Germinal center (tissue), 1 donor: ENCODE measurements at regions not wholly inside any gene's neighbourhood (a gene's known extent, or its start where the extent isn't known, plus 50 kb on each side); places are given as distances from the start of the nearest gene placed in this dataset.
A peak's percentile ranks its signal among the peaks of the same experiment; 100 is the strongest.
"Not testable (repeated sequence)": the region's sequence is repeated elsewhere in the genome, so short reads cannot be mapped to it uniquely, and the experiment has no call there.

Source experiments
- DNase-seq: peaks from one replicate; pipeline ENCODE4 v3.0.0; 2012; ENCODE audit warnings: mixed read lengths, low spot score

DNA sequence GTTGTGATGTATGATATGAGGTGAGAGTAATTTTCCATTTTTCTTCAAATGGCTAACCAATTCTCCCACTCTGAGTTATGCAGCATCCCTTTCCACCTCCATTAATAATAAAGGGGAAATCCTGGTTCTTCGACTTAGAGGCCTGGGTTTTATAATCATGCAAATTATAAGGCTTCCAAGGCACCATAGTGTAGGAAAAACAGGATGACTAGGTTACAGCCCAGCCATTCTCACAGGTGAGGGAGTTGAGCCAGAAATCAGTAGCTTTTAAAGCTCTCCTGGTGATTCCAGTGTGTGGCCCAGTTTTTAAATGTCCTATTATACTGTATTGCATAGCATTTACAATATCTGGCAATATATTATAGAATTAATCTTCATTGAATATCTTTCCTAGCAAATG lies 203.1 kb downstream of the ARHGEF9 start:
- DNase-seq = no peak

DNA sequence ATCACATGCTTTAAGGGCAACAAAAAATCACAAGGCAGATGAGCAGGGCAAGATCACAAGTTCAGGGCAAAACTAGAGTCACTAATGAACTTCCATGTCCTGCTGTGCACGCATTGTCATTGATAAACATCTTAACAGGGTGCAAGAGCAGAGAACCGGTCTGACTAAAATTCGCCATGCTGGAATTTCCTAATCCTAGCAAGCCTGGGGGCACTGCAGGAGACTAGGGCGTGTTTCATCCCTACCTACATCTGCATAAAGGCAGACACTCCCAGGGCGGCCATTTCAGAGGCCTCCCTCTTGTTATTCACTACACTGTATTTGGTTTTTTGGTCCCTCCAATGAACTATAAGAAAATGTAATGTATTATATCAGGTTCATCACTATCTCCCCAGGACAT lies 203.6 kb downstream of the ARHGEF9 start:
- DNase-seq = no peak

DNA sequence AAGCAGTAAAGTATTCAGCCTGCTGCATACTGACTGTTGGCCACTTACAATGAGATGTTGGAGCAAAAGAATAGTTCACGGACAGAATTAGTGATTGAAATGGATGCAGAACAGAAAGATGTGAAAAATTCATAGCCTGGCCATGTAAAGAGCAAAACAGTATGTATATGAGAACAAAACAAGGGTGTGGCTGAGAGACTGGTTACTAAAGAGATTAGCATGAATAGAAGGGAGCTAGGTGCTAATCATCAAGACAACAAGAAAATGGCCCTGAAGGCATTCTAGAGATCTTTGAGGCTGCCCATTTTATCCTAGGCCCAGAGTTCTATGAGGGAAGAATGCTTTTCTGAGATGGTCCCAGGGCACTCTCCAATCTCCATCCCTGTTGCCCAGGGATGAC lies 208.5 kb downstream of the ARHGEF9 start:
- DNase-seq = no peak

DNA sequence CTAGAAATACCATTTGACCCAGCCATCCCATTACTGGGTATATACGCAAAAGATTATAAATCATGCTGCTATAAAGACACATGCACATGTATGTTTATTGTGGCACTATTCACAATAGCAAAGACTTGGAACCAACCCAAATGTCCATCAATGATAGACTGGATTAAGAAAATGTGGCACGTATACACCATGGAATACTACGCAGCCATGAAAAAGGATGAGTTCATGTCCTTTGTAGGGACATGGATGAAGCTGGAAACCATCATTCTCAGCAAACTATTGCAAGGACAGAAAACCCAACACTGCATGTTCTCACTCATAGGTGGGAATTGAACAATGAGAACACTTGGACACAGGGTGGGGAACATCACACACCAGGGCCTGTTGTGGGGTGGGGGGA lies 209.3 kb downstream of the ARHGEF9 start:
- not testable (repeated sequence) for DNase-seq

DNA sequence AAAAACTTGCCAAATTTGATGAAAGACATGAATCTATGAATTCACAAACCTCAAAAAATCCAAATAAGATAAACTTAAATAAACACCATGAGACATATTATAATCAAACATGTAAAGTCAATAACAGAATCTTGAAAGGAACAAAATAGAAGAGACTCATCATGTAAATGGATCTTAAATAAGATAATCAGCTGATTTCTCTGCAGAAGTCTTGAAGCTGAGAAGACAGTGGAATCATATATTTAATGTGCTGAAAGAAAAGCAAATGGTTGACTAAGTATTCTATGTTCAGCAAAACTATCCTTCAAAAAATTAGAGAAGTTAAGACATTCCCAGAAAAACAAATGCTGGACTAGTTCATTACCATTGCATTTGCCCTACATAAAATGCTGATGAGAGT lies 215.7 kb upstream of the SPIN4 start:
- no peak for DNase-seq

- DNase-seq = no peak
These were observed 210.3 kb upstream of the SPIN4 start for GRCh38 chrX:63561425-63561824.

- peak; percentile 28 for DNase-seq
These were observed 209.6 kb upstream of the SPIN4 start for GRCh38 chrX:63560601-63561218.

DNA sequence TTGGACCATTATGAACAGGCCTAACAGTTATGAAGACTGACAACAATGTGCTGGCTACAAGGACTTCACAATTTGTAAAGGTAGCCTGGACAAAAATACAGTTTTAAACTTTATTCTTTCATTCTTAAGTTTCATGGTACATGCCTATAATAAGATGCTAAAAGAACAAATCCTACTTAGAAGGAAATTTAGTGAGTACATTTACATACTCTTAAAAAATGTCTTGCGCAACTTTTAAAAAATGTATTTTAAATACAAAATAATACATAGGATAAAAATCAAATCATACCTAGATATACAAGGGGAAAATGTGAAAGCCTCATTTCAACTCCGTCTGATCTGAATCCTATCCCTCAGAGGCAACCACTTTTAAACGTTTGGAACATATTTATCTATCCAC lies 200.7 kb upstream of the SPIN4 start:
- DNase-seq = no peak

GRCh38 chrX:63530654-63531053 lies 179.5 kb upstream of the SPIN4 start:
- no peak for DNase-seq

DNA sequence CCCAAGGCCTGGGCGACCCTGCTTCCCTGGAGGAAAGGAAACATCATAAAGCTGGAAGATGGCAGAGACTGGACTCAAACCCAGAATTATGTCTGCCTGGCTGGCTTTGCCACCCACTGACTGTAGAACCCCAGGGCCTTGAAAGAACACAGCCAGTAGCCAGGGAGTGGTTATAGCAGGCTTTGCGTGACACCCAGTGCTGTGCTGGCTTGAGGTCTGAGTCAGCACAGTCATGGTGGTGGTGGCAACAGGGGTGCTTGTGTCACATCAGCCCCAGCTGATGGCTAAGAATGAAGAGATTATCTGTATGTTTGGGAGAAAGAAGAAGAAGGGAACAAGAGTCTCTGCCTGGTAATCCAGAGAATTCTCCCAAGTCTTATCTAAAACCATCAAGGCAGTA lies 178.8 kb upstream of the SPIN4 start:
- DNase-seq = no peak

DNA sequence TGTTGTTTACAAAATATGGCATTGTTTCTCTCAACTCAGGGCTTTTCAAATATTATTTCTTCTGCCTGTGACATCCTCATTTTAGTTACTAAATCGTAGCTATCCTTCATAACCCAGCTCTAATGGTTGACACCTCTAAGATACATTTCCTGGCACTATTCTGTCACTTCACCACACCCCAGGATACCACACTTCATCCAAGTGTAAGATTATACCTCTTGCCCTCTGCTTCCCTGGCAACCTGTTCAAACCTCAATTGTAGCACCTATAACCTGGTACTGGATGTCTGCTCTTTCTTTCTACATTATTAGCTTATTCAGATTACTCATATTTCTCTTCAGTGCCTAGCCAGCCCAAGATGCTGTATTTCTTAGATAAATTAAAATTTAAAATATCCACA lies 175.7 kb upstream of the SPIN4 start:
- no peak for DNase-seq

DNA sequence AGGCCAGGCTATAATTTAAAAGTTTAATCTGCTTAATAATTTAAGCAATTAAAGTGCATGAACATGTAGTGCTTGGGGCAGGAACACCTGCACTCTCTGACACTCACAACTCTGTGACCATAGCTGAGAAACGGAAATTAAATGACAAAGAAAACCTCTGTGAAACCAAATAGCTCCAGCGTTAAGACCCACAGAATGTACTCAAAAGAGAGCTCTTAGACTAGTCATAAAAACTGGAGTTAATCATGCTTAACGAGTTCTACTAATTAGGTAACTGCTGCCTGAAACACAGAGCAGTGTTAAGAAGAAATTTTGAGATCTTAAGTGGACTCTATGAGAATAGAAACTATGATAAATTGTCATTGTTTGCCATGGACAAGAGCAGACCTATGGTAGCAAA lies 174.4 kb upstream of the SPIN4 start:
- DNase-seq = no peak

DNA sequence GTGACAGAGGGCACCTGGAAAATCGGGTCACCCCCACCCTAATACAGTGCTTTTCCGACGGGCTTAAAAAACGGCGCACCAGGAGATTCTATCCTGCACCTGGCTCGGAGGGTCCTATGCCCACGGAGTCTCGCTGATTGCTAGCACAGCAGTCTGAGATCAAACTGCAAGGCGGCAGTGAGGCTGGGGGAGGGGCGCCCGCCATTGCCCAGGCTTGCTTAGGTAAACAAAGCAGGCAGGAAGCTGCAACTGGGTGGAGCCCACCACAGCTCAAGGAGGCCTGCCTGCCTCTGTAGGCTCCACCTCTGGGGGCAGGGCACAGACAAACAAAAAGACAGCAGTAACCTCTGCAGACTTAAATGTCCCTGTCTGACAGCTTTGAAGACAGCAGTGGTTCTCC lies 168.2 kb upstream of the SPIN4 start:
- not testable (repeated sequence) for DNase-seq

GRCh38 chrX:63514569-63515080 lies 163.5 kb upstream of the SPIN4 start:
- DNase-seq = no peak

GRCh38 chrX:63513825-63514568 lies 162.9 kb upstream of the SPIN4 start:
- DNase-seq = no peak

GRCh38 chrX:63511361-63511760 lies 160.2 kb upstream of the SPIN4 start:
- DNase-seq = no peak

DNA sequence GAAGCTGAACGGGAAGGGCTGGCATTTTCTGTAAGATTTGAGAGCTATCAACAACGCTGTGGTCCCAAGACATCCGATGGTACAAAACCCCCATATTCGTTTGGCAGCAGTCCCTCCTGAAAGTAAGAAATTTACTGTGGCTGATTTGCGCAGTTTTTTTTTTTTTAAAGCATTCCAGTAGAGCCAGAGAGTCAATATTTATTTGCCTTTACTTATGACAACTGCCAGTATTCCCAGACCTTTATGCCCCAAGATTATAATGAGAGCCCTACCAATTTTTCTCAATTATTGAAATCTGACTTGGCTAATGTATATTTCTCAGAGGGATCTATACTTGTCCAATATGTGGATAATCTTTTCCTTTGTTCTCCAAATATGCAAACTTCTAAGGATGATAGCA lies 157.5 kb upstream of the SPIN4 start:
- no peak for DNase-seq

DNA sequence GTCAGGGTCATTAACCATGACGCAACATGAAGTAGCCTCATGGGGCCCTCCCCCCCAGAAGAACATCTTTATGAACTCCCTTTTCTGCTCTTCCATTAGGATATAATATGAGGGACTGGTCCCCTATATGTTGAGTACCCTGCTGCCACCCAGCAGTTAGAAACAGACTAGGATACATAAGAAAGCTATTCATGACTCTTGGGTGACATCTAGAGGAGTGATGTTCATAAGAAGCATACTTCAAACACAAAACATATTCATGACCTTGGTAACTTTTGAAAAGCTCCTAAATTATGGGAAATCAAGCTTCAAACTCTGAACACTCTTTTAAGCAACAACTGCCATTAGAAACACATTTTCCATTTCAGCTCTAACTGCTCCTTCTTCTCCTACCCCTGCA lies 155.2 kb upstream of the SPIN4 start:
- no peak for DNase-seq

GRCh38 chrX:63503541-63503940 lies 152.4 kb upstream of the SPIN4 start:
- no peak for DNase-seq

DNA sequence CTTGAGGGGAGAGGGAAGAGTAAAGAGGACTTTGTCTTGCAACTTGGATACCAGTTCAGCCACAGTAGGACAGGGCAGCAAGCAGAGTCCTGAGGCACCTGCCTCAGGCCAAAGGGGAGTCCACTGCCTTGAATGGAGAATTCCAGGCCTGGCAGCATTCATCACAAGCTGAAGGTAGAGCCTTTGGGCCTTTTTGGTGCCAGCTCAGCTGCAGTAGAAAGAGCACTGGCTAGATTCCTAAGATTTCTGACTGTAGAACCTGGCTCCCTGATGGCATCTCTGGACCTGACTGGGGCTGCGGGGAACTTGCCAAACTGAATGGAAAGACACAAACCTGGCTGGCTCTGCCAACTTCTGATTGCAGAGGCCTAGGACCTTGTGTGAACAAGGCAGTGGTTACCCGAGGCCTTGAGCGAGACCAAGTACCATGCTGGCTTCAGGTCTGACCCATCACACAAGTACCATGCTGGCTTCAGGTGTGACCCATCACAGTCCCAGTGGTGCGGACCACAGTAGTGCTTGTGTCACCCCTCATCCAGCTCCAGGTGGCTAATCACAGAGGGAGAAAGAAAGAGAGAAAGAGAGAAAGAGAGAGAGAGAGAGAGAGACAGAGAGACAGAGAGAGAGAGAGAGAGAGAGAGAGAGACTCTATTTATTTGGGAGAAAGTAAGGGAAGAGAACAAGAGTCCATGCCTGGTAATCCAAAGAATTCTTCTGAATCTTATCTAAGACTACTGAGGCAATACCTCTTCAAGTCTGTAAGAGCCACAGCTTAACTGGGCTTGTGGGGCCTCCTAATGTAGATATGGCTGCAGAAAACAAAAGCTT lies 137.6 kb upstream of the SPIN4 start:
- no peak for DNase-seq

- no peak for DNase-seq
These were observed 124.1 kb upstream of the SPIN4 start for GRCh38 chrX:63475200-63475599.

DNA sequence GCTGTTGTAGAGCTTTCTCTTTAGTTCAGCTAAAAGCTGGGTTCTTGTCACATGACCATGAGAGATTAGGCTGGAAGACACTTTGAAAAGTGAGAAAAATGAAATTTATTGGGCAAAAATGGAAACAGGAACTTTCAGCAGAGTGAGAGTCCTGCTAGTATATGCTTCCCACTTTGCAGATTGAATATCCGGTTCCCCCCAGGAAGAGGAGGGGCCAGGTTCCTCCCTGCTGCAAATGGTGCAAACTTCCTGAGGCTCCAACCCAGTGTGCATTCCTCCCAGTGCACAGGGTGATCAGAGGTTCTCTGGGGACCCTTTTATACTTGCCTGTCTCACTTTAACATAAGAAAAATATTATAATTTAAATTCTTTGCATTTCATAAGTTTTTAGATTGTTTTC lies 119.9 kb upstream of the SPIN4 start:
- no peak for DNase-seq

- DNase-seq = no peak
These were observed 119.4 kb upstream of the SPIN4 start for GRCh38 chrX:63470506-63470905.
